ENCODE measurements at regions not wholly inside any gene's neighbourhood (a gene's known extent, or its start where the extent isn't known, plus 50 kb on each side); places are given as distances from the start of the nearest gene placed in this dataset.

DNA sequence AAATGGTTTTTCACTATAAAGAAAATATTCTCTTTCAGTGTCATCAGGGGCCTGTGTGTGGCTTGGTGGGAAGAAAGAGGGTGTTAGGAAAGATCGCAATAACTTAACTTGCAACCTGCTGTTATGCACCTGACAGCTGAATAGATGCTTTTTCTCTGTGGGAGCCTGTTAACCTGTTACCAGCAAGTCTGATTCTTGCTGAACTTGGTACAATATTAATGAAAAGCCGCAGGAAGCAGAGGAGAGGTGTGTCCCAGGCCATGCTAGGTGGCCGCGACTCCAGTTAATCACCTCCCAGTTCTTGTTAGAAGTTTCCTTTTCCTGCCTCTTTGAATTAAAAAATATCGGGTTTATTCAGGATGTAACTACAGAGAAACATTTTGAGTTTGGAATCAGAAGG is 494.8 kb upstream of the AGA start (continued):
- TF ChIP-seq MYB (IDR thresholded peaks at IDR 0.05; ENCODE audit: borderline replicate concordance, low read depth, low read length) (no peak), KAT2A (conservative IDR thresholded peaks at IDR 0.05; ENCODE audit: control insufficient read depth, low read depth, low read length) (no peak), LARP7 (IDR thresholded peaks at IDR 0.05) (no peak), TARDBP (IDR thresholded peaks at IDR 0.05; ENCODE audit: borderline replicate concordance) (no peak)
- TF ChIP-seq, protein P1, sequence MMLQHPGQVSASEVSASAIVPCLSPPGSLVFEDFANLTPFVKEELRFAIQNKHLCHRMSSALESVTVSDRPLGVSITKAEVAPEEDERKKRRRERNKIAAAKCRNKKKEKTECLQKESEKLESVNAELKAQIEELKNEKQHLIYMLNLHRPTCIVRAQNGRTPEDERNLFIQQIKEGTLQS (IDR thresholded peaks at IDR 0.05; ENCODE audit: borderline replicate concordance, extremely low read depth, low read depth, low read length), result no peak
- TF ChIP-seq, protein P2, sequence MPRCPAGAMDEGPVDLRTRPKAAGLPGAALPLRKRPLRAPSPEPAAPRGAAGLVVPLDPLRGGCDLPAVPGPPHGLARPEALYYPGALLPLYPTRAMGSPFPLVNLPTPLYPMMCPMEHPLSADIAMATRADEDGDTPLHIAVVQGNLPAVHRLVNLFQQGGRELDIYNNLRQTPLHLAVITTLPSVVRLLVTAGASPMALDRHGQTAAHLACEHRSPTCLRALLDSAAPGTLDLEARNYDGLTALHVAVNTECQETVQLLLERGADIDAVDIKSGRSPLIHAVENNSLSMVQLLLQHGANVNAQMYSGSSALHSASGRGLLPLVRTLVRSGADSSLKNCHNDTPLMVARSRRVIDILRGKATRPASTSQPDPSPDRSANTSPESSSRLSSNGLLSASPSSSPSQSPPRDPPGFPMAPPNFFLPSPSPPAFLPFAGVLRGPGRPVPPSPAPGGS (IDR thresholded peaks at IDR 0.05; ENCODE audit: borderline replicate concordance, insufficient read depth, low read depth, low read length, poor library complexity, severe bottlenecking), result no peak

- H3K9ac ChIP-seq (ENCODE audit: control insufficient read depth, insufficient read depth, low read length), result no peak overlapping the region
- ChIA-PET CTCF (no interaction called here), SMC1A (ENCODE audit: uncharacterized antibody, unreplicated experiment) (no interaction called here), POLR2A (interaction anchor here (0.6 kb wide), 1 partner anchor 750 kb away, joined by 3 read pairs; no protein-coding TSS in a partner anchor), RAD21 (ENCODE audit: unreplicated experiment) (no interaction called here)
- DNase-seq (ENCODE audit: low read depth, low spot score) (no peak), ATAC-seq (no peak), FAIRE-seq (no peak)
- no peak overlapping the region for H3K4me3 ChIP-seq
- in situ Hi-C loops (cut with MboI) (no loop called here), intact Hi-C loops (cut with micrococcal nuclease; ENCODE audit: unreplicated experiment) (no loop called here)
- WGBS (ENCODE audit: insufficient coverage, insufficient replicate concordance, low lambda C conversion rate, missing lambda C conversion rate), result 23% methylated on average over 3 of the region's 3 CpGs
- no peak overlapping the region for H3K27ac ChIP-seq (ENCODE audit: control insufficient read depth, insufficient read depth)
- H3K27me3 ChIP-seq (replicated peaks in 1 of 2; ENCODE audit: control insufficient read depth in 2 of 2, insufficient read depth in 2 of 2, low read length in 1 of 2), result no peaks in the 10 kb centered on the region
- H3K9me3 ChIP-seq (replicated peaks; ENCODE audit: control insufficient read depth, insufficient read depth, low read length), result no peaks in the 10 kb centered on the region
- BruUV-seq (replicated peaks), result no TSS peak
- no peaks in the 10 kb centered on the region for H3K4me1 ChIP-seq (ENCODE audit: control insufficient read depth, insufficient read depth, low read length)
- no peaks in the 10 kb centered on the region for H3K79me2 ChIP-seq (ENCODE audit: control insufficient read depth, insufficient read depth, low read length)
- H2AFZ ChIP-seq (ENCODE audit: control insufficient read depth, low read depth, low read length), result no peak overlapping the region
- H3K36me3 ChIP-seq (ENCODE audit: control insufficient read depth in 2 of 2, insufficient read depth in 2 of 2, low read length in 1 of 2), result no peaks in the 10 kb centered on the region
- no peak overlapping the region for H3K4me2 ChIP-seq (ENCODE audit: control insufficient read depth, insufficient read depth)
- no peaks in the 10 kb centered on the region for H4K20me1 ChIP-seq (ENCODE audit: control insufficient read depth, insufficient read depth)
- TF ChIP-seq CEBPB (IDR thresholded peaks at IDR 0.05; ENCODE audit: borderline replicate concordance in 1 of 2, low read depth in 2 of 2, low read length in 2 of 2) (no peak), HCFC1 (IDR thresholded peaks at IDR 0.05; ENCODE audit: low read length) (no peak), BRCA1 (IDR thresholded peaks at IDR 0.05; ENCODE audit: low read depth, low read length) (no peak), HDAC6 (IDR thresholded peaks at IDR 0.05; ENCODE audit: unreplicated experiment) (no peak), CREB1 (IDR thresholded peaks at IDR 0.05; ENCODE audit: low read depth) (no peak), SREBF2 (IDR thresholded peaks at IDR 0.05; ENCODE audit: low read length) (no peak), ZBTB33 (IDR thresholded peaks at IDR 0.05) (no peak), RBBP5 (conservative IDR thresholded peaks at IDR 0.05) (no peak), ZBTB11 (CRISPR knock-in tag; IDR thresholded peaks at IDR 0.05) (no peak), ZNF274 (IDR thresholded peaks at IDR 0.05; ENCODE audit: insufficient read depth, insufficient read length) (no peak), ZNF24 (IDR thresholded peaks at IDR 0.05) (no peak)
Measured at GRCh38 chr4:177938226-177938625, 496.0 kb upstream of the AGA start.

All from GM12878 (cell line).